DND-41 (cell line): ENCODE measurements at regions not wholly inside any gene's neighbourhood (a gene's known extent, or its start where the extent isn't known, plus 50 kb on each side); places are given as distances from the start of the nearest gene placed in this dataset.

Experiments
- ATAC-seq: fragments of 200-7000 bp; cut with Tn5 transposase; 3 replicates; pipeline ENCODE4 v1.9.1; 2021; ENCODE audit warnings: low read depth; ENCODE audit not compliant: insufficient read depth
- DNase-seq: peaks from one replicate; pipeline ENCODE4 v3.0.0-alpha.2; 2020
- H2AFZ ChIP-seq: 2 replicates; pipeline ENCODE4 v1.6.0; 2012; ENCODE audit warnings: low read depth, low read length
- H3K27ac ChIP-seq: 2 replicates; pipeline ENCODE4 v1.5.1; 2012; ENCODE audit warnings: low read length, inconsistent platforms
- H3K27me3 ChIP-seq: fragments of 200-600 bp; sonication (generic); 2 replicates; pipeline ENCODE4 v1.6.0; 2012; ENCODE audit warnings: low read length, mild to moderate bottlenecking, inconsistent platforms; ENCODE audit not compliant: insufficient read depth, poor library complexity
- H3K36me3 ChIP-seq: 2 replicates; pipeline ENCODE4 v1.5.1; 2012; ENCODE audit warnings: low read length, inconsistent platforms; ENCODE audit not compliant: insufficient read depth
- H3K4me1 ChIP-seq: 2 replicates; pipeline ENCODE4 v1.5.1; 2012; ENCODE audit warnings: mild to moderate bottlenecking, low read length; ENCODE audit not compliant: insufficient read depth
- H3K4me2 ChIP-seq: 2 replicates; pipeline ENCODE4 v1.6.0; 2012; ENCODE audit warnings: mild to moderate bottlenecking, moderate library complexity, low read length, inconsistent platforms; ENCODE audit not compliant: insufficient read depth
- H3K4me3 ChIP-seq, 2 experiments: fragments of 200-600 bp in 1 of 2; shearing (Covaris generic) in 1 of 2; 2 replicates each; pipeline ENCODE4 v1.5.1; 2012 to 2016; ENCODE audit warnings: inconsistent platforms in 2 of 2, low read length in 2 of 2, mild to moderate bottlenecking in 2 of 2, low read depth in 1 of 2, moderate library complexity in 1 of 2
- H3K79me2 ChIP-seq: 2 replicates; pipeline ENCODE4 v1.6.0; 2012; ENCODE audit warnings: low read length, inconsistent platforms; ENCODE audit not compliant: insufficient read depth
- H3K9ac ChIP-seq: 2 replicates; pipeline ENCODE4 v1.6.0; 2012; ENCODE audit warnings: low read depth, mild to moderate bottlenecking, inconsistent platforms, low read length, moderate library complexity
- H3K9me3 ChIP-seq: 2 replicates; pipeline ENCODE4 v1.5.1; 2012; ENCODE audit warnings: low read length, moderate library complexity, mild to moderate bottlenecking, inconsistent platforms; ENCODE audit not compliant: insufficient read depth, severe bottlenecking
- H4K20me1 ChIP-seq: 2 replicates; pipeline ENCODE4 v1.6.0; 2012; ENCODE audit warnings: low read length; ENCODE audit not compliant: insufficient read depth
- CTCF ChIP-seq: IDR thresholded peaks from 2 replicates; pipeline ENCODE4 v1.5.1; 2012; ENCODE audit warnings: borderline replicate concordance, low read length, moderate library complexity, mild to moderate bottlenecking; ENCODE audit not compliant: poor library complexity, severe bottlenecking; ENCODE audit errors: extremely low read depth
- EZH2 ChIP-seq: IDR thresholded peaks from 3 replicates; pipeline ENCODE4 v1.6.1; 2012; ENCODE audit warnings: borderline replicate concordance, low read depth, mild to moderate bottlenecking, moderate library complexity, low read length, inconsistent platforms; ENCODE audit not compliant: severe bottlenecking

GRCh38 chr19:28454083-28454482 lies 758.9 kb downstream of the UQCRFS1 start:
- Histone ChIP-seq H4K20me1 (no peaks in the 10 kb centered on the region), H3K9me3 (no peaks in the 10 kb centered on the region), H3K9ac (no peak overlapping the region), H3K4me2 (no peak overlapping the region), H3K4me1 (peaks cover 25% of the 10 kb centered on the region), H3K4me3 (no peak overlapping the region), H3K27ac (no peak overlapping the region), H3K79me2 (no peaks in the 10 kb centered on the region), H2AFZ (no peak overlapping the region), H3K27me3 (no peaks in the 10 kb centered on the region), H3K36me3 (no peaks in the 10 kb centered on the region)
- ATAC-seq (no peak), DNase-seq (no peak)
- TF ChIP-seq EZH2 (no peak), CTCF (no peak)

- H3K4me3 ChIP-seq, result no peak overlapping the region
- H3K79me2 ChIP-seq, result no peaks in the 10 kb centered on the region
- TF ChIP-seq EZH2 (no peak), CTCF (no peak)
- ATAC-seq (no peak), DNase-seq (no peak)
- no peak overlapping the region for H3K4me2 ChIP-seq
- H3K27me3 ChIP-seq, result no peaks in the 10 kb centered on the region
- H2AFZ ChIP-seq, result no peak overlapping the region
- H3K9me3 ChIP-seq, result no peaks in the 10 kb centered on the region
- H3K36me3 ChIP-seq, result no peaks in the 10 kb centered on the region
- H3K27ac ChIP-seq, result no peak overlapping the region
- H3K9ac ChIP-seq, result no peak overlapping the region
- no peaks in the 10 kb centered on the region for H4K20me1 ChIP-seq
- H3K4me1 ChIP-seq, result peaks cover 19% of the 10 kb centered on the region
Observed at GRCh38 chr19:28453420-28453819, 759.5 kb downstream of the UQCRFS1 start.

- ATAC-seq, result no peak
- Histone ChIP-seq H3K27ac (no peak overlapping the region), H3K4me3 (no peak overlapping the region), H3K9ac (no peak overlapping the region), H3K36me3 (no peaks in the 10 kb centered on the region), H3K79me2 (no peaks in the 10 kb centered on the region), H2AFZ (no peak overlapping the region), H3K4me2 (no peak overlapping the region), H3K27me3 (no peaks in the 10 kb centered on the region), H3K4me1 (no peaks in the 10 kb centered on the region), H3K9me3 (no peaks in the 10 kb centered on the region), H4K20me1 (no peaks in the 10 kb centered on the region)
- no peak for DNase-seq
- TF ChIP-seq EZH2 (no peak), CTCF (no peak)
Observed at GRCh38 chr19:28449803-28450202, 763.1 kb downstream of the UQCRFS1 start.

- ATAC-seq (no peak), DNase-seq (no peak)
- Histone ChIP-seq H4K20me1 (no peaks in the 10 kb centered on the region), H3K4me1 (no peaks in the 10 kb centered on the region), H3K27ac (no peak overlapping the region), H3K27me3 (no peaks in the 10 kb centered on the region), H2AFZ (no peak overlapping the region), H3K4me3 (no peak overlapping the region), H3K36me3 (no peaks in the 10 kb centered on the region), H3K9me3 (no peaks in the 10 kb centered on the region), H3K79me2 (no peaks in the 10 kb centered on the region), H3K4me2 (no peak overlapping the region), H3K9ac (no peak overlapping the region)
- TF ChIP-seq CTCF (no peak), EZH2 (no peak)
Observed at GRCh38 chr19:28446511-28446910, 766.4 kb downstream of the UQCRFS1 start.
